ENCODE measurements at regions not wholly inside any gene's neighbourhood (a gene's known extent, or its start where the extent isn't known, plus 50 kb on each side); places are given as distances from the start of the nearest gene placed in this dataset.

- Histone ChIP-seq H3K9ac (ENCODE audit: low read depth in 1 of 2, low read length in 2 of 2) (no peak overlapping the region), H3K36me3 (ENCODE audit: control insufficient read depth in 4 of 4, insufficient read depth in 3 of 4, low read depth in 1 of 4, low read length in 3 of 4) (no peaks in the 10 kb centered on the region), H3K4me3 (ENCODE audit: low read depth in 1 of 3, low read length in 3 of 3) (no peak overlapping the region), H3K27me3 (ENCODE audit: control insufficient read depth in 4 of 4, insufficient read depth in 4 of 4, low read length in 3 of 4) (peaks cover 0 to 3% (median 0%) of the 10 kb centered on the region in 4 donors), H3K9me3 (ENCODE audit: control insufficient read depth in 4 of 4, low read length in 3 of 4) (peaks cover 2 to 4% (median 3%) of the 10 kb centered on the region in 4 donors), H3K27ac (ENCODE audit: low read depth in 1 of 2, low read length in 2 of 2) (no peak overlapping the region), H3K4me1 (ENCODE audit: control insufficient read depth in 4 of 4, insufficient read depth in 4 of 4, low read length in 3 of 4) (no peaks in the 10 kb centered on the region)
- WGBS: 84% methylated on average over 1 of the region's 1 CpG
- no peak for DNase-seq (ENCODE audit: low spot score)
- TF ChIP-seq JUND (IDR thresholded peaks at IDR 0.05) (no peak), HNF4A (conservative IDR thresholded peaks at IDR 0.05) (no peak), SP1 (IDR thresholded peaks at IDR 0.05) (no peak), MAX (IDR thresholded peaks at IDR 0.05) (no peak), EGR1 (IDR thresholded peaks at IDR 0.05; ENCODE audit: low read depth in 2 of 2) (no peak), TAF1 (conservative IDR thresholded peaks at IDR 0.05) (no peak), FOXA1 (IDR thresholded peaks at IDR 0.05) (no peak), RAD21 (IDR thresholded peaks at IDR 0.05) (no peak), REST (IDR thresholded peaks at IDR 0.05) (no peak), ATF3 (IDR thresholded peaks at IDR 0.05) (no peak), YY1 (IDR thresholded peaks at IDR 0.05) (no peak), ZBTB33 (IDR thresholded peaks at IDR 0.05) (no peak), GABPA (IDR thresholded peaks at IDR 0.05 in 1 of 2, conservative IDR thresholded peaks at IDR 0.05 in 1 of 2) (no peak), HNF4G (IDR thresholded peaks at IDR 0.05) (no peak), RXRA (IDR thresholded peaks at IDR 0.05) (no peak), NR2F2 (IDR thresholded peaks at IDR 0.05) (no peak), FOXA2 (IDR thresholded peaks at IDR 0.05) (no peak), CTCF (IDR thresholded peaks at IDR 0.05; ENCODE audit: low read depth, low read length, missing input control) (no peak)
These were observed 451.6 kb downstream of the TYW1 start for GRCh38 chr7:67448271-67448670.
